Fibroblast of lung (primary cell): ENCODE measurements at regions not wholly inside any gene's neighbourhood (a gene's known extent, or its start where the extent isn't known, plus 50 kb on each side); places are given as distances from the start of the nearest gene placed in this dataset.

Experiments used
- DNase-seq, 2 donors: peaks; one replicate each; pipeline versions ENCODE4 v3.0.0 to v3.0.0-alpha.2; 2010; ENCODE audit warnings: low read depth in 2 of 2
- H2AFZ ChIP-seq: 2 replicates; pipeline ENCODE4 v1.5.1; 2012; ENCODE audit warnings: low read length, control low read depth, inconsistent platforms
- H3K27ac ChIP-seq: 2 replicates; pipeline ENCODE4 v1.5.1; 2011; ENCODE audit warnings: low read length, control low read depth; ENCODE audit not compliant: insufficient read depth
- H3K27me3 ChIP-seq: 2 replicates; pipeline ENCODE4 v1.5.1; 2011; ENCODE audit warnings: mild to moderate bottlenecking, low read length; ENCODE audit not compliant: control insufficient read depth, insufficient read depth
- H3K36me3 ChIP-seq: 2 replicates; pipeline ENCODE4 v1.5.1; 2011; ENCODE audit warnings: low read length; ENCODE audit not compliant: control insufficient read depth, insufficient read depth
- H3K4me1 ChIP-seq: 2 replicates; pipeline ENCODE4 v1.5.1; 2011; ENCODE audit warnings: low read length; ENCODE audit not compliant: control insufficient read depth, insufficient read depth; ENCODE audit errors: extremely low read depth
- H3K4me2 ChIP-seq: 2 replicates; pipeline ENCODE4 v1.5.1; 2011; ENCODE audit warnings: low read length, control low read depth; ENCODE audit not compliant: insufficient read depth; ENCODE audit errors: extremely low read depth
- H3K4me3 ChIP-seq, 4 experiments: fragments of 200-600 bp in 1 of 4; sonication (generic) in 1 of 4; replicated peaks in 1 of 4; 2 replicates each; pipeline ENCODE4 v1.5.1; 2011 to 2016; ENCODE audit warnings: low read length in 4 of 4, low read depth in 3 of 4, mild to moderate bottlenecking in 3 of 4, control low read depth in 2 of 4, inconsistent platforms in 1 of 4, mixed read lengths in 1 of 4; ENCODE audit not compliant: insufficient read depth in 1 of 4; ENCODE audit errors: control extremely low read depth in 1 of 4
- H3K79me2 ChIP-seq: 2 replicates; pipeline ENCODE4 v1.5.1; 2012; ENCODE audit warnings: mild to moderate bottlenecking, low read length, inconsistent platforms; ENCODE audit not compliant: control insufficient read depth, insufficient read depth
- H3K9ac ChIP-seq: 2 replicates; pipeline ENCODE4 v1.5.1; 2011; ENCODE audit warnings: mild to moderate bottlenecking, low read length, control low read depth; ENCODE audit not compliant: insufficient read depth
- H3K9me3 ChIP-seq: 2 replicates; pipeline ENCODE4 v1.5.1; 2012; ENCODE audit warnings: low read depth, low read length; ENCODE audit not compliant: control insufficient read depth, insufficient read depth
- H4K20me1 ChIP-seq: 2 replicates; pipeline ENCODE4 v1.5.1; 2011; ENCODE audit warnings: low read length; ENCODE audit not compliant: control insufficient read depth, insufficient read depth; ENCODE audit errors: extremely low read depth
- CTCF ChIP-seq, 2 donors: IDR thresholded peaks in 1 of 2; conservative IDR thresholded peaks in 1 of 2; 1 replicate in 1 of 2; 2 replicates in 1 of 2; pipeline ENCODE4 v1.5.1; 2011 to 2012; ENCODE audit warnings: low read length in 2 of 2, control low read depth in 1 of 2, inconsistent platforms in 1 of 2, low read depth in 1 of 2, mild to moderate bottlenecking in 1 of 2
- EZH2 ChIP-seq: IDR thresholded peaks from 2 replicates; pipeline ENCODE4 v1.5.1; 2012; ENCODE audit warnings: low read length, control low read depth, mild to moderate bottlenecking; ENCODE audit errors: missing control alignments

- no peaks in the 10 kb centered on the region for H4K20me1 ChIP-seq
- no peak overlapping the region for H3K9ac ChIP-seq
- H3K27ac ChIP-seq: no peak overlapping the region
- H3K4me2 ChIP-seq: no peak overlapping the region
- H3K36me3 ChIP-seq: no peaks in the 10 kb centered on the region
- no peaks in the 10 kb centered on the region for H3K27me3 ChIP-seq
- TF ChIP-seq EZH2 (no peak), CTCF (conservative IDR thresholded peaks at IDR 0.05 in 1 of 2, IDR thresholded peaks at IDR 0.05 in 1 of 2; ENCODE audit: low read depth in 1 of 2, low read length in 2 of 2) (no peak)
- no peak overlapping the region for H2AFZ ChIP-seq
- no peaks in the 10 kb centered on the region for H3K79me2 ChIP-seq
- no peak for DNase-seq
- no peaks in the 10 kb centered on the region for H3K4me1 ChIP-seq
- H3K4me3 ChIP-seq: no peak overlapping the region
- H3K9me3 ChIP-seq: no peaks in the 10 kb centered on the region
These were observed 265.0 kb downstream of the ZPLD1 start for GRCh38 chr3:102699819-102700140.

GRCh38 chr3:102712896-102713295 is 278.1 kb downstream of the ZPLD1 start:
- no peaks in the 10 kb centered on the region for H3K4me1 ChIP-seq
- no peak overlapping the region for H3K9ac ChIP-seq
- DNase-seq: no peak
- TF ChIP-seq EZH2: no peak
- no peak for TF ChIP-seq CTCF (conservative IDR thresholded peaks at IDR 0.05 in 1 of 2, IDR thresholded peaks at IDR 0.05 in 1 of 2; ENCODE audit: low read depth in 1 of 2, low read length in 2 of 2)
- H3K4me2 ChIP-seq: no peak overlapping the region
- no peak overlapping the region for H3K4me3 ChIP-seq
- no peaks in the 10 kb centered on the region for H3K9me3 ChIP-seq
- no peaks in the 10 kb centered on the region for H3K36me3 ChIP-seq
- no peak overlapping the region for H3K27ac ChIP-seq
- H2AFZ ChIP-seq: no peak overlapping the region
- H3K27me3 ChIP-seq: no peaks in the 10 kb centered on the region
- H4K20me1 ChIP-seq: no peaks in the 10 kb centered on the region
- no peaks in the 10 kb centered on the region for H3K79me2 ChIP-seq

- Histone ChIP-seq H3K27ac (no peak overlapping the region), H4K20me1 (no peaks in the 10 kb centered on the region), H3K79me2 (no peaks in the 10 kb centered on the region), H3K4me3 (no peak overlapping the region), H3K9ac (no peak overlapping the region), H2AFZ (no peak overlapping the region), H3K9me3 (no peaks in the 10 kb centered on the region), H3K4me1 (no peaks in the 10 kb centered on the region), H3K27me3 (no peaks in the 10 kb centered on the region), H3K36me3 (no peaks in the 10 kb centered on the region), H3K4me2 (no peak overlapping the region)
- TF ChIP-seq CTCF (conservative IDR thresholded peaks at IDR 0.05 in 1 of 2, IDR thresholded peaks at IDR 0.05 in 1 of 2; ENCODE audit: low read depth in 1 of 2, low read length in 2 of 2) (no peak), EZH2 (no peak)
- DNase-seq: no peak
These were observed 279.8 kb downstream of the ZPLD1 start for GRCh38 chr3:102714567-102714966.
